H9 (cell line): ENCODE measurements at regions not wholly inside any gene's neighbourhood (a gene's known extent, or its start where the extent isn't known, plus 50 kb on each side); places are given as distances from the start of the nearest gene placed in this dataset.

Source experiments
- DNase-seq: peaks from one replicate; pipeline ENCODE4 v3.0.0-alpha.2; 2017
- H2AFZ ChIP-seq: one replicate; pipeline ENCODE4 v1.6.1; 2013; ENCODE audit warnings: mild to moderate bottlenecking, low read length, control low read depth, moderate library complexity
- H2AK5ac ChIP-seq: 2 replicates; pipeline ENCODE4 v1.6.1; 2013; ENCODE audit warnings: low read length, control low read depth, mixed read lengths; ENCODE audit not compliant: insufficient read length
- H2BK120ac ChIP-seq: one replicate; pipeline ENCODE4 v1.6.1; 2013; ENCODE audit warnings: low read depth, mild to moderate bottlenecking, low read length, control low read depth, inconsistent platforms; ENCODE audit not compliant: poor library complexity, severe bottlenecking
- H2BK12ac ChIP-seq: 2 replicates; pipeline ENCODE4 v1.6.1; 2013; ENCODE audit warnings: low read length, control low read depth, mixed read lengths, low read depth; ENCODE audit not compliant: insufficient read length
- H2BK15ac ChIP-seq: 2 replicates; pipeline ENCODE4 v1.6.1; 2013; ENCODE audit warnings: low read depth, low read length, control low read depth
- H2BK20ac ChIP-seq: one replicate; pipeline ENCODE4 v1.6.1; 2013; ENCODE audit warnings: low read depth, mild to moderate bottlenecking, low read length, control low read depth, inconsistent platforms; ENCODE audit not compliant: poor library complexity, severe bottlenecking
- H2BK5ac ChIP-seq: 2 replicates; pipeline ENCODE4 v1.6.1; 2013; ENCODE audit warnings: low read length, control low read depth, mixed read lengths; ENCODE audit not compliant: insufficient read length
- H3K14ac ChIP-seq: 2 replicates; pipeline ENCODE4 v1.6.1; 2013; ENCODE audit warnings: low read length, control low read depth; ENCODE audit not compliant: insufficient read depth
- H3K18ac ChIP-seq: 2 replicates; pipeline ENCODE4 v1.6.1; 2013; ENCODE audit warnings: low read depth, mild to moderate bottlenecking, mixed read lengths, low read length, control low read depth; ENCODE audit not compliant: insufficient read length
- H3K23ac ChIP-seq: 2 replicates; pipeline ENCODE4 v1.6.1; 2013; ENCODE audit warnings: low read length, control low read depth, mixed read lengths, low read depth; ENCODE audit not compliant: insufficient read length
- H3K23me2 ChIP-seq: 2 replicates; pipeline ENCODE4 v1.6.1; 2013; ENCODE audit warnings: low read depth, mild to moderate bottlenecking, mixed read lengths, low read length, control low read depth; ENCODE audit not compliant: insufficient read length, poor library complexity, severe bottlenecking
- H3K27ac ChIP-seq: 2 replicates; pipeline ENCODE4 v1.5.1; 2013; ENCODE audit warnings: low read length, control low read depth, mixed read lengths, low read depth; ENCODE audit not compliant: insufficient read length
- H3K27me3 ChIP-seq: 2 replicates; pipeline ENCODE4 v1.6.1; 2013; ENCODE audit warnings: low read length, control low read depth, inconsistent platforms; ENCODE audit not compliant: insufficient read depth
- H3K4ac ChIP-seq: 2 replicates; pipeline ENCODE4 v1.6.1; 2013; ENCODE audit warnings: low read depth, mild to moderate bottlenecking, control low read depth, inconsistent platforms, low read length, moderate library complexity
- H3K4me1 ChIP-seq: 2 replicates; pipeline ENCODE4 v1.6.1; 2013; ENCODE audit warnings: low read length, control low read depth, inconsistent platforms; ENCODE audit not compliant: insufficient read depth
- H3K4me2 ChIP-seq: 2 replicates; pipeline ENCODE4 v1.6.1; 2013; ENCODE audit warnings: low read length, control low read depth, mixed read lengths; ENCODE audit not compliant: insufficient read length, insufficient read depth
- H3K56ac ChIP-seq: 2 replicates; pipeline ENCODE4 v1.6.1; 2013; ENCODE audit warnings: low read depth, mild to moderate bottlenecking, mixed read lengths, low read length, control low read depth; ENCODE audit not compliant: insufficient read length
- H3K79me1 ChIP-seq: 2 replicates; pipeline ENCODE4 v1.6.1; 2013; ENCODE audit warnings: low read depth, mild to moderate bottlenecking, moderate library complexity, low read length, control low read depth, inconsistent platforms; ENCODE audit not compliant: insufficient read depth, poor library complexity, severe bottlenecking
- H3K79me2 ChIP-seq: 2 replicates; pipeline ENCODE4 v1.6.1; 2013; ENCODE audit warnings: low read length, control low read depth, inconsistent platforms; ENCODE audit not compliant: insufficient read depth
- H3K9ac ChIP-seq: 2 replicates; pipeline ENCODE4 v1.6.1; 2013; ENCODE audit warnings: low read length, control low read depth, mixed read lengths; ENCODE audit not compliant: insufficient read length; ENCODE audit errors: extremely low read depth
- H3K9me3 ChIP-seq: one replicate; pipeline ENCODE4 v1.6.1; 2013; ENCODE audit warnings: low read depth, low read length, inconsistent platforms; ENCODE audit not compliant: control insufficient read depth
- H3T11ph ChIP-seq: one replicate; pipeline ENCODE4 v1.6.1; 2013; ENCODE audit warnings: mild to moderate bottlenecking, low read length, control low read depth, inconsistent platforms
- H4K20me1 ChIP-seq: one replicate; pipeline ENCODE4 v1.6.1; 2013; ENCODE audit not compliant: control insufficient read depth, insufficient read length, insufficient read depth
- H4K5ac ChIP-seq: 2 replicates; pipeline ENCODE4 v1.6.1; 2013; ENCODE audit warnings: low read depth, mild to moderate bottlenecking, mixed read lengths, low read length, control low read depth; ENCODE audit not compliant: insufficient read length
- H4K8ac ChIP-seq: replicated peaks from 2 replicates; pipeline ENCODE4 v1.6.1; 2013; ENCODE audit warnings: low read length, control low read depth, mixed read lengths, low read depth; ENCODE audit not compliant: insufficient read length
- H4K91ac ChIP-seq: 2 replicates; pipeline ENCODE4 v1.6.1; 2013; ENCODE audit warnings: low read depth, mild to moderate bottlenecking, moderate library complexity, mixed read lengths, low read length, control low read depth; ENCODE audit not compliant: insufficient read length
- H3K27ac Mint-ChIP-seq, 3 experiments: 2 replicates in 2 of 3; 3 replicates in 1 of 3; pipeline ENCODE4 v1.8.0; 2020 to 2021; ENCODE audit warnings: mixed read lengths in 3 of 3, mild to moderate bottlenecking in 1 of 3, moderate library complexity in 1 of 3
- H3K27me3 Mint-ChIP-seq: 2 replicates; pipeline ENCODE4 v1.8.0; 2021; ENCODE audit warnings: low read depth, mild to moderate bottlenecking, moderate library complexity, mixed read lengths
- H3K36me3 Mint-ChIP-seq, 3 experiments: 2 replicates in 2 of 3; 3 replicates in 1 of 3; pipeline ENCODE4 v1.8.0; 2020 to 2021; ENCODE audit warnings: low read depth in 3 of 3, mixed read lengths in 3 of 3; ENCODE audit not compliant: insufficient read depth in 1 of 3
- H3K4me1 Mint-ChIP-seq, 2 experiments: 2 replicates each; pipeline ENCODE4 v1.8.0; 2020; ENCODE audit warnings: mixed read lengths in 2 of 2
- H3K4me3 Mint-ChIP-seq, 2 experiments: 2 replicates in 1 of 2; 3 replicates in 1 of 2; pipeline ENCODE4 v1.8.0; 2020 to 2021; ENCODE audit warnings: mild to moderate bottlenecking in 2 of 2, mixed read lengths in 2 of 2, moderate library complexity in 1 of 2
- H3K9me3 Mint-ChIP-seq, 2 experiments: 2 replicates in 1 of 2; 3 replicates in 1 of 2; pipeline ENCODE4 v1.8.0; 2020; ENCODE audit warnings: mild to moderate bottlenecking in 2 of 2, mixed read lengths in 2 of 2, moderate library complexity in 1 of 2
- WGBS: extraction: QIAGEN DNeasy Blood & Tissue Kit; methylation state at CpG from one replicate; pipeline ENCODE4 v1.1.7; 2013; ENCODE audit warnings: missing lambda C conversion rate, low lambda C conversion rate, mixed read lengths; ENCODE audit not compliant: insufficient read length; ENCODE audit errors: extremely low coverage; 5-methylcytosine and 5-hydroxymethylcytosine counted together
- TF ChIP-seq, protein P1 (sequence below): fragments of 200-600 bp; sonication (generic); conservative IDR thresholded peaks from 3 replicates; pipeline ENCODE4 v1.8.0; 2021; ENCODE audit warnings: antibody characterized with exemption, mild to moderate bottlenecking

DNA sequence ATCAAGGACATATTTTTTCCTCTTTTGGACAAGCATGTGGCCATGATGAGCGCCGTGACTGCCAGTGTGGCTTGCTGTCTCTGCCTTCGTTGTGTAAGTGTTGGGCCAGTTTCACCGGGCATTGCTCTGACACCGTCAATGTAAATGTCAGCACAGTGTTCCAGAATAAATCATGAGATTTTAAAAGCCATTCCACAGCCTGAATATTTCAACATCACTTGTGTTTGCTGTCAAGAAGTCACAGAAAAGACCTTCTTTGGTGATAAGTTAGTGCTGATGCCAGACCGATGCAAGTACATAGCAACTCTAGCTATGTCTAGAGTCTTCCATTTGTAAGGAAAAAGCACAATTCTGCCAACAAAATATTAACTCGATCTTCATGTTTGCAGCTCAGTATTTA lies 467.8 kb downstream of the TBC1D22A start:
- Histone ChIP-seq H4K20me1 (no peaks in the 10 kb centered on the region), H3K4me2 (no peak overlapping the region), H3K23me2 (no peaks in the 10 kb centered on the region), H3K56ac (no peak overlapping the region), H2BK15ac (no peak overlapping the region), H3K79me1 (no peaks in the 10 kb centered on the region), H2BK20ac (no peak overlapping the region), H3K9me3 (peaks cover 74% of the 10 kb centered on the region), H4K91ac (no peak overlapping the region), H3K79me2 (no peaks in the 10 kb centered on the region), H4K5ac (no peak overlapping the region), H3K18ac (no peak overlapping the region), H3T11ph (no peak overlapping the region), H3K27me3 (no peaks in the 10 kb centered on the region), H3K4me1 (no peaks in the 10 kb centered on the region), H3K27ac (no peak overlapping the region), H2AFZ (no peak overlapping the region), H2BK120ac (no peak overlapping the region), H2BK5ac (no peak overlapping the region), H4K8ac (no peak overlapping the region), H3K4ac (no peak overlapping the region), H3K14ac (no peak overlapping the region), H2BK12ac (no peak overlapping the region), H3K9ac (no peak overlapping the region), H2AK5ac (no peak overlapping the region), H3K23ac (no peak overlapping the region)
- no peak overlapping the region for H3K4me3 Mint-ChIP-seq
- peaks cover 4 to 24% (median 10%) of the 10 kb centered on the region in 3 experiments; a peak in 4 of 7 replicates for H3K36me3 Mint-ChIP-seq
- TF ChIP-seq, protein P1, sequence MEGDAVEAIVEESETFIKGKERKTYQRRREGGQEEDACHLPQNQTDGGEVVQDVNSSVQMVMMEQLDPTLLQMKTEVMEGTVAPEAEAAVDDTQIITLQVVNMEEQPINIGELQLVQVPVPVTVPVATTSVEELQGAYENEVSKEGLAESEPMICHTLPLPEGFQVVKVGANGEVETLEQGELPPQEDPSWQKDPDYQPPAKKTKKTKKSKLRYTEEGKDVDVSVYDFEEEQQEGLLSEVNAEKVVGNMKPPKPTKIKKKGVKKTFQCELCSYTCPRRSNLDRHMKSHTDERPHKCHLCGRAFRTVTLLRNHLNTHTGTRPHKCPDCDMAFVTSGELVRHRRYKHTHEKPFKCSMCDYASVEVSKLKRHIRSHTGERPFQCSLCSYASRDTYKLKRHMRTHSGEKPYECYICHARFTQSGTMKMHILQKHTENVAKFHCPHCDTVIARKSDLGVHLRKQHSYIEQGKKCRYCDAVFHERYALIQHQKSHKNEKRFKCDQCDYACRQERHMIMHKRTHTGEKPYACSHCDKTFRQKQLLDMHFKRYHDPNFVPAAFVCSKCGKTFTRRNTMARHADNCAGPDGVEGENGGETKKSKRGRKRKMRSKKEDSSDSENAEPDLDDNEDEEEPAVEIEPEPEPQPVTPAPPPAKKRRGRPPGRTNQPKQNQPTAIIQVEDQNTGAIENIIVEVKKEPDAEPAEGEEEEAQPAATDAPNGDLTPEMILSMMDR = no peak
- no peaks in the 10 kb centered on the region for H3K4me1 Mint-ChIP-seq
- H3K9me3 Mint-ChIP-seq = peaks cover 72 to 73% of the 10 kb centered on the region in 2 experiments
- peaks cover 6% of the 10 kb centered on the region; the same call in 1 of the 2 replicates for H3K27me3 Mint-ChIP-seq
- no peak for DNase-seq
- no peak overlapping the region for H3K27ac Mint-ChIP-seq
- no CpG with 5 or more reads among the region's 7 CpGs for WGBS
